Skeletal muscle cell (primary cell): ENCODE measurements at regions not wholly inside any gene's neighbourhood (a gene's known extent, or its start where the extent isn't known, plus 50 kb on each side); places are given as distances from the start of the nearest gene placed in this dataset.
"Not testable (repeated sequence)": the region's sequence is repeated elsewhere in the genome, so short reads cannot be mapped to it uniquely, and the experiment has no call there.

Experiments
- DNase-seq: peaks from one replicate; pipeline ENCODE4 v3.0.0-alpha.2; 2010; ENCODE audit warnings: low read depth
- H3K4me3 ChIP-seq: 2 replicates; pipeline ENCODE4 v1.5.1; 2011; ENCODE audit warnings: low read depth, mild to moderate bottlenecking, control low read depth, low read length, moderate library complexity

DNA sequence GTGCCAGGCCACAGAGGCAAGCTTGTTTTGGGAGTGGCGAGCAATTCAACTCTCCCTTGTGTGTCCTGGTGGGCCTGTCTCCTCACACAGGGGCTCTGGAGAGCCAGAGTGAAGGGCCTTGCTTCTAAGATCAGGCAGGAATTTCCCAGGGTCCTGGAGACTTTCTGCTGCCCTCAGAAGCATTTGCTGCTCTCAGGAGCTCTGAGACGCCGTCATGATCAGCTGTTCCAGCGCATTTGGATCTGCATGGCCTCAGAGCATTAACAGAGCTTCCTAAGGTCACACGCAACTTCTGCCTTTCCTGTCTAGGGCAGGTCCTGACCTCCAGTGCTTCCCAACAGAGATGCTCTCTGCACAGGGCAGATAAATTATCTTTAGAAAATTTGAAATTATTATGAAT, 52.2 kb upstream of the C10orf90 start:
- no peak overlapping the region for H3K4me3 ChIP-seq
- no peak for DNase-seq

DNA sequence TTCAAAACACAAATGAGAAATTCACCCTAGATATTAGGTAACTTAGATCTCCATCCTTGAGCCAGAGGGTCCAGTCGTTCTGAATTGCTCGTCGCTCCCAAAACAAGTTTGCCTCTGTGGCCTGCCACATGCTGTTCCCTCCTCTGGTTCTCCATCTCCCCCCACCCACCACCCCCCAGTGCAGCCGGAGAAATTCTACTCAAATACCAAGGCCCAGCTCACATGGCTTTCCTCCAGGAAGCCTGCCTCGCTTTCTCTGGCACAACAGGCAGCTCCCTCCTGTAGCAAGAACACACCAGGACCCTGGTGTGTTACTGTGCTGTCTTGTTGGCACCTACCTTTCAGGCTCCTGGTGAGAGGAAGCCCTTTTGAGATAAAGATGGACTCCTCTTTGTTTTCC, 52.7 kb upstream of the C10orf90 start:
- H3K4me3 ChIP-seq = no peak overlapping the region
- DNase-seq = no peak

DNA sequence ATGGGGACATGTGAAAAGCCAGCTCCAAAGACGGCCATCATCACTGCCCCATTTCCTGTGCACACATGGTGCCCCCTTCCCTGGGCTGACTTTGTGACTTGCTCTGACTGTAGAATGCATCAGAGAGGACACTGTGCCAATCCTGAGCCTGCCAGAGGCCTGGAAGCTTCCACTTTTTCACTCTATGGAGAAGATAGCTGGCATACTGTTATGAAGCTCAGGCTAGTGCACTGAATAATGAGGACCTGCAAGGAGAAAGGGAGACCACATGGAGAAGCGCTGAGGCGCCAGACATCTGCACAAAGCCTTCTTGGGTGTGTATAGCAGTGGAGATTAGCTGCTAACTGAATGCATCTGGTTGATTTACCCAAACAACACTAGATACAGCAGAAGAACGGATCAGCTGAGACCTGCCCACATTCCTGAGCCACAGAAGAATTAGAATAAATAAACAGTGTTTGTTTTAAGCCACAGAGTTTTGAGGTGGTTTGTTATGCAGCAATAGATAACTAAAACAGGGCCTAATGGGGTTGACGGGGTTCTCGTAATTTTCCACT, 58.9 kb upstream of the C10orf90 start:
- no peak for DNase-seq
- H3K4me3 ChIP-seq = no peak overlapping the region

DNA sequence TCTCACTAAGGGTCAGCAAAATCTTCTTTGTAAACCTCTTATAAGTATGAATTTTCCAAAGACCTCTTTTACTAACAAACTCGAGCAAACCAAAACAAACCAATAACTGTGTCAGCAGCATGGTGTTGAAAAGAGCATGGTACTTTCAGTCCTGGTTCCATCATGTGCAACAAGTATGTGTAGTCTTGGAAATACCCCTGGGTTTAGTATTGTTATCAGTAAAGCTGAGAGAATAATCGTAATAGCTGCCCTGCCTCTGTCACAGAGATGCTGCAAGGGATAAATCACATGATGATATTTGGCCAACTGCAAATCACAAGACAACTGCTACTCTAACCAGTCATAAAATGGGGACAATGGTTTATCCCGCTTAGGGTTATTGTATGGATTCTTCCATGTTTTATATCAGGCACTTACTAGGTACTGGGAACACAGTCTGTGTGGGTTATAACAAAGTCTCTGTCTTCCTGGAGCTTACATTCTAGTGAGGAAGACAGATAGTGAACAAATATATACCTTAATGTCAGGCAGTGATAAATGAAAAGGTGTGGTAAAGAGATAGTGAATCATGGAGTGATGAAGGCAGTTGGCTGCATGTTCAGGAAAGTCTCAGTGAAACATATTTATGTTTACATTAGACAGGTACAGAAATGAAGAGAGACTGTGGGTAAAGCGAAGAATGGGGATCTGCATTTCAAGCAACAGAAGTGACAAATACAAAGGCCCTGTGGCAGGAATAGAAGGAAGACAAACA, 60.5 kb upstream of the C10orf90 start:
- no peak for DNase-seq

DNA sequence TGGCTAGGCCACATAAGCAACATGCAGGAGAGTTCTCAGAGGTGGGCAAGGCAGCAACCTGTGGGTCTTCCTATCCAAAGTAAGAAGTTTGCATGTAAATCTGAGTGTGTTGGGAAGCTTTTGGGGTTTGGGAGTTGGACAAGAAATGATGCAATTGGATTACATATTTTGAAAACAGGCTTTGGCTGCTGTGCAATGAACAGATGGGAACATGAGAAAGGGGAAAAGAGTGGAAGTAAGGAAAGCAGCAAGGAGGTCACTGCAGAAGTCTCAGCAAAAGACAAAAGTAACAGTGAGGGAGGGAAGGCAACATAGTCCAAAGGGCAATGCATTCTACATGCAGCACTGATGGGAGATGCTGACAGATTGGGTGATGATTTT, 61.1 kb upstream of the C10orf90 start:
- DNase-seq = no peak
- no peak overlapping the region for H3K4me3 ChIP-seq

More for the DNA sequence above, 60.5 kb upstream of the C10orf90 start:
- H3K4me3 ChIP-seq = no peak overlapping the region

DNA sequence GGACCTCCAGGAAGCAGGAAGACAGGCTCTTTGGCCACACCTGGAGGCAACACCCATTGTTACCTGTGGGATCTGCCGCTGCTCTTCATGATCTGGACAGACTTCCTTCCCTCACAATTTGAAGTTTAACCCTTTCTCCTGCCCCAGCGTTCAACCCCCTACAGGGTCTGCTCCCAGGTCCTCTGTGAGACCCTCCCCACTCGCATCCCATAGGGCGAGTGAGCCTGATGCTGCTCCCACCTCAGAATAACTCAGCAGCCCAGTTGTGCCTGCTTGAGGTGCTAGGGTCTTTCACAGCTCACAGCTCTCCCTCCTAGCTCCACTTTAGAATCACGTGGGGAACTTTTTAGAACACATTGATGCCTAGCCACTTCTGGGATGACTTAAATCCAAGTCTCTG, 61.8 kb upstream of the C10orf90 start:
- no peak overlapping the region for H3K4me3 ChIP-seq
- DNase-seq = no peak

DNA sequence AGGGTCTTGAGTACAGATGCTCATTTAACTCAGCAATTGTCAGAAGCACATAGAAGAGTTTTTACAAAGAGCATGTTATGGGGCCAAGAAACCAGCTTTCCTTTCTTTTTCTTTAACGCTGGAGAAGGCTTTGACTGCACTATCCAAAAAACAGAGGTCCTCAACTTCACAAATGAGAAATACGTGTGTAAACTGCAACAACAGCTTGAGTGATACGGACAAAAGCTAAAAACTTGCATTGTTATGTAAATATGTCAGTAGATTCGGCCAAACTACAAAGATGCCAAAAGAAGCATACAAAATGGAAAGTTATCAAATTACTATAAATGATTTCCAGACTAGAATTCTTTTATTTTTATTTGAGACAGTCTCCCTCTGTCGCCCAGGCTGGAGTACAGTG, 62.4 kb upstream of the C10orf90 start:
- H3K4me3 ChIP-seq = no peak overlapping the region
- DNase-seq = no peak

DNA sequence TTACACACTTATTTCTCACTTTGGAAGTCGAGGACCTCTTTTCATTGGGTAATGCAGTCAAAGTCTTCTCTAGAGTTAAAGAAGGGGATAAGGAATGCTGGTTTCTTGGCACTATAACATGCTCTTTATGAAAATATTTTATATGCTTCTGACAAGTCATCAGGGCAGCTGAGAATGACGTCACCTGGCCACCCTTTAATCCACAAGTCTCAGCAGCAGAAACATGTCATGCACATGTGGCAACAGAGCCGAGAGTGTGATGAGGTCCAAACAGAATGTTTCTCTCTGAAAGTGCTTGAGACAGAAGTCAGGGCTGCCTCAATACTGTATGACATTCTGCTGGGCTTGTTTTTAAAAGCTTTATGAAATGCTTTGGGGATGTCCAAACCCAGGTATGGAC, 63.5 kb upstream of the C10orf90 start:
- peak; percentile 20 for DNase-seq
- H3K4me3 ChIP-seq = no peak overlapping the region

DNA sequence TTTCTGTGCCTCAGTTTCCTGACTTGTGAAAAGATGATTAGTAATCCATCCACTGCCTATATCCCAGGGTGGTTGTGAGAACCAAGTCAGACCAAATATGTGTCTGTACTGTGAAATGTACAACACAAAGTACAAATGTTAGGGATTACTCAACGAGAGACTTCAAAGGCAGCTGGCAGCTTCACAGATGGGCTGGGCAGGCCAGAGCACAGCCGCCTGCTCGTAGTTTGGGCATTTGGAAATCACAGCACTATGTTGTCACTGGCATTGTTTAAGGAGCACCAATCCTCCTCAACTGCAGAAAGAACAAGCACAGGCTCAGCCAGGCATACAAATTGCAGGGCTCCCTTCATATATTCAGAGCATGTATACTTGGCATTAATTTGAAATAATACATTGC, 64.5 kb upstream of the C10orf90 start:
- no peak for DNase-seq
- no peak overlapping the region for H3K4me3 ChIP-seq

DNA sequence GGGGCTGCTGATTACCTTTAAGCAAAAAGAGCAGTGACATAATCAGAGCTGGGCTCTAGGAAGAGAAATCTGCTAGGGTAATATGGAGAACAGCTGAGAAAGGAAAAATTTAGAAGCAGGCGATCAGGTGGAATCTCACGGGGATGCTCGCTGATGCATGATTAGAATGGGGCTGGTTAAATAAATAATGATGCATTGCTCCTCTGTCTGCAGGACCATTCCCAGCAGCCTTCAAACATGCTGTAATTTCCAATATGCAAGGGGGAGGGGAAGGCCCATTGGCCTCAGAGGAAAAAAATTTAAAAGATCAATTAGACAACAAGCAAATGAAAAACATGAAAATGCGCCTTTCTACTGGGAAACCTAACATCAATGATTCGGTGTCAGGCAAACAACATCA, 65.6 kb upstream of the C10orf90 start:
- no peak overlapping the region for H3K4me3 ChIP-seq
- no peak for DNase-seq

DNA sequence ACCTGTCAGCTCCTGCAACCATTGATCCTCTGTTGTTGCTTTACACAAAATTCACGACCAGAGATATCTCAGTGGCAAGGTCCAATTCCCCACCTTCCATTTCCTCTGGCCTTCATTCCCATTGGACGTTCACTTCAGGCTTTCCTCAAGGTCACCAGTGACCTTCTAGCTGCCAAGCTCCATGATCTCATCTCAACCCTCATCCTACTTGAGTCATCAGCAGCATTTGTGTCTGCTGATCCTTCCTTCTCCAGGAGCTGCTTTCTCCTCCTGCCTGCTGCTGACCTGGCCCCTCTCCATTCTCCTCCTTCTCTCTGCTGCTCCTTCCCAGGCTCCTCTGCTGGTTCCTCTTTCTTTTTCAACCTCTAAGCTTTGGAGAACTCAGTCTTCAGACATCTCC, 66.2 kb upstream of the C10orf90 start:
- DNase-seq = peak; percentile 8
- H3K4me3 ChIP-seq = no peak overlapping the region

DNA sequence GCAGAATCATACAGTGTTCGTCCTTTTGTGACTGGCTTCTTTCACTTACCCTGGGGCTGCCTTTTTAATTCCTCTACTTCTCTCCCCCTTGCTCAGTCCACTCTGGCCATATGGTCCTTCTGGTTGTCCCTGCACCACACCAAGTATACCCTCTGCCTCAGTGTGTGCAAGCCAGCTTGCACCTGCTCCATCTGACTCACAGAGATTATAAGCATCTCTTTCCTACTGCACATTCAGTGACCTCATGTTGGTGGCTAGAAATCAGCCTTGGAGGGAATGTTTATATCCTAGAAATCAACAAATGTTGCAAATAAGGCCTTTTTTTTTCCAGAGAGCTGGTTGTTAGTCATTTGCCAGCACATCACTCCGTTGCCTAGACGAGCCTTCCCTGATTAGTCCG, 67.5 kb upstream of the C10orf90 start:
- no peak overlapping the region for H3K4me3 ChIP-seq
- no peak for DNase-seq

DNA sequence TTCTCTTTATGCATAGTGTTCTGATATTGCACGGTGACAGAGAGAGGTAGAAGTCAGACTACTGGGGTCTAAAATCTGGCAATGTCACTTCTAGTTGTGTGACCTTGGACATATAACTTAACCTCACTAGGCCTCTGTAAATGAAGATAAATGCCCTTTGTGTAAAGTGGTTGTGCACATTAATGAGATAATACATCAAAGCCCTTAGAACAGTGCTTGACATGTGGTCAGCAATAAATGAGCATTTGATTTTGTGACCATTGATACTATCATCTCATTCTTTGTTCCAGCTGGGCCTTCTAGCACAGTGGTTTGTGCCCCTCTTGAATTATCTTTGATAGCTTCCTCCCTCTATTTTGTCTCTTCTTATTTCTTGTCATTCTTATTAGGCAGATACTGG, 74.1 kb upstream of the C10orf90 start:
- no peak overlapping the region for H3K4me3 ChIP-seq
- no peak for DNase-seq

DNA sequence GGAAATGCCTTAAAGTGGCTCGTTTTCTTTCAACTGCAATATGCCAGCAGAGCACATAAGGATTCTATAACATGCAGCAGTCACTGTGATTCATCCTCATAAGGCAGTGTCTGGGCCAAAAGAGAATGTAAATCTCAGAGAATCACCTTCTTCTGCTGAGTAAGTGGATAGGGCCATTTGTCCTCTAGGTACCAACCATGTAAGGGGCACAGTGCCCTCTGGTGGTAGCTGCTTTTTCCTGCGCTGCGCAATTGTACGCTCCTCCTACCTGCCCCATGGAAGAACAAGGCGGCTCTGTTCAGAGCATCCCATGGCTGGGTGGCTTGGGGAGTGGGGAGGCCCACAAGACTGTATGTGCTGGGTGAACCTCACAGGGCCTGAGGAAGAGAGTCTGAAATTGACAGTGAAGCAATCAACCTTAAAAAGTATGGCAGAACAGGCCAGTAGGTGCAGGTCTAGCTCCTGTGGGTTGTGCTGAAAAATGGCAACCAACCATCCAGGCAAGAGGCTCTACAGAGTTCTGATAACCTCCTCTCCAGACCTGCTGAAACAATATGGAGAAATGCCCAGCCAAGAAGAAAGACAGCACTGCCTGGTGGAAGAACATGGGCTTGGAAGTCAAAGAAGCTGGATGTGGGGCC, 78.6 kb upstream of the C10orf90 start:
- DNase-seq = peak; percentile 75
- H3K4me3 ChIP-seq = no peak overlapping the region

DNA sequence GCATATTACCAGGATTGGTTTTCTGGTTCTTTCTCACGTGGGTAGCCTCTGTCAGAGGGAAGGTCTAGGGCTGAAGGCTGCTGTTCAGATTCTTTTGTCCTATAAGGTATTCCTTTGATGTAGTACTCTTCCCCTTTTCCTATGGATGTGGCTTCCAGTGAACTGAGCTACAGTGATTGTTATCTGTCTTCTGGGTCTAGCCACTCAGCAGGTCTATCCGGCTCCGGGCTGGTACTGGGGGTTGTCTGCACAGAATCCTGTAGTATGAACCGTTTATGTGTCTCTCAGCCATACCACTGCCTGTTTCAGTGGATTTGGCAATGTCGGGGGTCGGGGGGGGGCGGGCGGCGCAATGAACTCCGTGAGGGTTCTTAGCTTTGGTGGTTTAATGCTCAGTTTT, 84.5 kb upstream of the C10orf90 start:
- DNase-seq = no peak
- no peak overlapping the region for H3K4me3 ChIP-seq

DNA sequence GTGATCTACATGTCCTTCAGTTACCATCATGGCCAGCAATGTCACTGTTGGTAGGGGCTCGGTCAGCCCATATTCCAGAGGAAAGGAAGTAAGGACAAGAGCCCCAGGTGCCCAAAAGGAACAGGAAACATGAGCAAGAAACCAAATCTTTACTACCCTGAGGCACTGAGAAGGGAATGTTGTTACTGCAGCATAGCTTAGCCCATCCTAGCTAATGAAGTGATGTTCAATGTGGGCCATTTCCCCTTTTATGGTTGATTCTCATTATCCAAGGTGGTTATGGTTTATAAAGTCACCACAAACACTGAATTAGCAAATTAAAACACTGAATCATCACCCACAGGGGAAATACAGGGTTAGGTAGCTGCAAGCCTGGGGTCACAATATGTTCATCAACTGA, 88.4 kb upstream of the C10orf90 start:
- no peak overlapping the region for H3K4me3 ChIP-seq
- DNase-seq = no peak

DNA sequence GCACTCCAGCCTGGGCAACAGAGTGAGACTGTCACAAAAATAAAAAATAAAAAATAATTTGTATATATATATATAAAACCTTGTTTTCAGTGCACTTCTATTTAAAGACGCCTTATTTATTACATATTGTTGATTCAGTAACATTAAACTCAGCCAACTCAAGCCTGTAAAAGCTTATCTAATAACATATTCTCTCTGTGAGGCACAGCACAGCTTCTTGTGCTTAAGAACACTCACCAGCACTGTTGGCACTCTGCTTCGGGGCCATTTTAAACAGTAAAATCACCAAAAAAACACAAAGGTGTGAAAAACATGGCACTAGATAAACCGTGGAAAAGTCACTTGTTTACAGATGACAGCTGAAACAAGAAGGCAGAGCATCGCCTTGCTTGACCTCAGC, 89.0 kb upstream of the C10orf90 start:
- DNase-seq = no peak
- H3K4me3 ChIP-seq = no peak overlapping the region

DNA sequence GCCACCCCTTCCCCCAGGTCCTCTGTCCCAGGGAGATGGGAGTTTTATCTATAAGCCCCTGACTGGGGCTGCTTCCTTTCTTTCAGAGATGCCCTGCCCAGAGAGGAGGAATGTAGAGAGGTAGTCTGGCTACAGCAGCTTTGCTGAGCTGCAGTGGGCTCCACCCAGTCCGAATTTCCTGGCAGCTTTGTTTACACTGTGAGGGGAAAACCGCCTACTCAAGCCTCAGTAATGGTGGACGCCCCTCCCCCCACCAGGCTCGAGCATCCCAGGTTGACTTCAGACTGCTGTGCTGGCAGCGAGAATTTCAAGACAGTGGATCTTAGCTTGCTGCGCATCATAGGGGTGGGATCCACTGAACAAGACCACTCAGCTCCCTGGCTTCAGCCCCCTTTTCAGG, 96.2 kb upstream of the C10orf90 start:
- not testable (repeated sequence) for DNase-seq, H3K4me3 ChIP-seq

DNA sequence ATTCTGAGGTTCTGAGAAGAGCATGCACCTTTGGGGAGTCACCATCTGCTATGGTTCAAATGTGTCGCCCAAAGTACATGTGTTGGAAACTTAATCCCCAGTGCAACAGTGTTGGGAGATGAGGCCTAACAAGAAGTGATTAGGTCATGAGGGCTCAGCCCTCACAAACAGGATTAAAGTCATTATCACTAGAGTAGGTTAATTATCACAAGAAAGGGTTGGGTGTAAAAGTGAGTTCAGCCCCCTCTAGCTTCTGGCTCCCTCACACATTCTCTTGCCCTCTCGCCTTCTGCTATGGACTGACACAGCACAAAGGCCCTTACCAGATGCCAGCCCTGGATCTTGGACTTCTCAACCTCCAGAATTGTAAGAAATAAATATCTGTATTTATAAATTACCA, 100.3 kb upstream of the C10orf90 start:
- no peak for DNase-seq
- H3K4me3 ChIP-seq = no peak overlapping the region

DNA sequence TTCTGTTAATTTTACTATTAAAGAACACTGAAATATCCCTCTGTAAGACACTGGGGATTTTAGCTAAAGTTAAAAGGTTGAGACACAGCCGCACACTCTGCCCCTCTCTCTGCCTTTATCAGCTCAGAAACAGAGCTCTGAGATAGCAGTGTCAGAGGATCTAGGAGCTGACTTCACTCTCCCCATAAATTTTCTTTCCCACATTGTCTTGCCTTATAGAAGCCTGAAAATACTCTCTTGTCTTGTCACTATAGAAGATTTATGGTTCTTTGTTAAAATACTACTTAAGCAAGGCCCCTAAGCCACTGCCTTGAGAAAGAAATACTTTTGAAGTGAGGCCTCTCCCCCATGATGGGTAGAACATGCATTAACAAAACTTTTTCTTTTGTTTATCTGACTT, 105.7 kb upstream of the C10orf90 start:
- H3K4me3 ChIP-seq = no peak overlapping the region
- DNase-seq = no peak

DNA sequence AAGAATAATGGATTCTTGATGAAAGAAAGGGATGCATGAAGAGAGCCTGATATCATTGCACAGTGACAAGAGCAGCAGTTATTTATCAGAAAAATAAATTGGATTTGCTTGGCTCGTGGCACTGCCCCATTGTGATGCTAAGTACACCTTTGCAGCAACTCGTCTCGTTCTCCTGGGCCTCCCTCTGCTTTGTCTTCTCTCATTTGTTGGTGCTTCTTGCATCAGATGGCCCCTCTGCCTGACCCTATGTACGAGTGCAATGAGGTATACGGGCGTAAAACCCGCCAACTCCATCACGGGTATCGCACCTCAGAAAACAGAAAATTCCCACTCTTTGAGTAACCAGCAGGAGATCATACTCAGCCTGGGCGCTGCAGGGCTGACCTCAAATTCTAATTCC, 107.2 kb upstream of the C10orf90 start:
- H3K4me3 ChIP-seq = no peak overlapping the region
- no peak for DNase-seq
